GM21526 (cell line): ENCODE measurements at regions not wholly inside any gene's neighbourhood (a gene's known extent, or its start where the extent isn't known, plus 50 kb on each side); places are given as distances from the start of the nearest gene placed in this dataset.

Source experiments
- ATAC-seq: cut with Tn5 transposase; IDR thresholded peaks from one replicate; pipeline ENCODE4 v1.9.1; 2021; ENCODE audit warnings: moderate library complexity; ENCODE audit not compliant: unreplicated experiment, low FRiP score

GRCh38 chr2:221018262-221018661, 553.8 kb downstream of the EPHA4 start:
- ATAC-seq, result no peak

GRCh38 chr2:221019668-221020067, 552.4 kb downstream of the EPHA4 start:
- ATAC-seq, result no peak

GRCh38 chr2:221022554-221022953, 549.5 kb downstream of the EPHA4 start:
- no peak for ATAC-seq

GRCh38 chr2:221025398-221025797, 546.7 kb downstream of the EPHA4 start:
- ATAC-seq, result no peak

GRCh38 chr2:221034026-221034701, 537.9 kb downstream of the EPHA4 start:
- ATAC-seq, result no peak

GRCh38 chr2:221034973-221035372, 537.1 kb downstream of the EPHA4 start:
- no peak for ATAC-seq

- ATAC-seq, result no peak
These were observed 529.2 kb downstream of the EPHA4 start for GRCh38 chr2:221042926-221043325.

GRCh38 chr2:221044781-221045180, 527.3 kb downstream of the EPHA4 start:
- no peak for ATAC-seq

GRCh38 chr2:221050020-221050795, 521.9 kb downstream of the EPHA4 start:
- ATAC-seq, result no peak

GRCh38 chr2:221051162-221051561, 520.9 kb downstream of the EPHA4 start:
- no peak for ATAC-seq

- no peak for ATAC-seq
These were observed 511.7 kb downstream of the EPHA4 start for GRCh38 chr2:221060376-221060775.

- ATAC-seq, result no peak
These were observed 508.5 kb downstream of the EPHA4 start for GRCh38 chr2:221063568-221063967.

GRCh38 chr2:221064058-221064854, 507.8 kb downstream of the EPHA4 start:
- ATAC-seq, result no peak

- ATAC-seq, result no peak
These were observed 507.2 kb downstream of the EPHA4 start for GRCh38 chr2:221064880-221065279.

GRCh38 chr2:221068123-221068522, 504.0 kb downstream of the EPHA4 start:
- ATAC-seq, result no peak

- no peak for ATAC-seq
These were observed 502.0 kb downstream of the EPHA4 start for GRCh38 chr2:221070106-221070505.

GRCh38 chr2:221073326-221074049, 498.6 kb downstream of the EPHA4 start:
- no peak for ATAC-seq

- ATAC-seq, result no peak
These were observed 497.9 kb downstream of the EPHA4 start for GRCh38 chr2:221074238-221074637.

- ATAC-seq, result no peak
These were observed 496.9 kb downstream of the EPHA4 start for GRCh38 chr2:221075203-221075602.

- ATAC-seq, result no peak
These were observed 494.9 kb downstream of the EPHA4 start for GRCh38 chr2:221077251-221077650.

GRCh38 chr2:221077799-221078198, 494.3 kb downstream of the EPHA4 start:
- ATAC-seq, result no peak
